SK-MEL-5 (cell line): ENCODE measurements at regions not wholly inside any gene's neighbourhood (a gene's known extent, or its start where the extent isn't known, plus 50 kb on each side); places are given as distances from the start of the nearest gene placed in this dataset.
"Not testable (repeated sequence)": the region's sequence is repeated elsewhere in the genome, so short reads cannot be mapped to it uniquely, and the experiment has no call there.

Experiments
- DNase-seq: peaks from one replicate; pipeline ENCODE4 v3.0.0-alpha.2; 2016; ENCODE audit warnings: low read depth, low spot score
- in situ Hi-C: cut with HindIII; loops from 2 replicates; pipeline ENCODE4 v1.10.0; 2016; ENCODE audit warnings: low sequenced_read_pairs, high pct_unique_total_duplicates, low pct_unique_long_range_greater_than_20kb

DNA sequence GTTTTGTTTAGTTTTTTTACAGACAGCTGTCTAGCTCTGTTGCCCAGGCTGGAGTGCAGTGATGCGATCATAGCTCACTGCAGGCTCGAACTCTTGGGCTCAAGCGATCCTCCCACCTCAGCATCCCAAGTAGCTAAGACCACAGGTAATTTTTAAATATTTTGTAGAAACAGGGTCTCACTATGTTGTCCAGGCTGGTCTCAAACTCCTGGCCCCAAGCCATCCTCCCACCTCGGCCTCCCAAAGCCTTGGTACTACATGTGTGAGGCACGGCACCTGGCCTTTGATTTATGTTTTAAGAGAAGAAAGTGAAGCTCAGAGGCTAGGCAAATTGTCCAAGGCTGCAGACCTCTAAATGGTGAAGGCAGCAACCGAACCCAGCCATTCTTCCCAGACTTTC, 98.6 kb upstream of the SVIL start:
- in situ Hi-C loops, result no loop called here
- no peak for DNase-seq

DNA sequence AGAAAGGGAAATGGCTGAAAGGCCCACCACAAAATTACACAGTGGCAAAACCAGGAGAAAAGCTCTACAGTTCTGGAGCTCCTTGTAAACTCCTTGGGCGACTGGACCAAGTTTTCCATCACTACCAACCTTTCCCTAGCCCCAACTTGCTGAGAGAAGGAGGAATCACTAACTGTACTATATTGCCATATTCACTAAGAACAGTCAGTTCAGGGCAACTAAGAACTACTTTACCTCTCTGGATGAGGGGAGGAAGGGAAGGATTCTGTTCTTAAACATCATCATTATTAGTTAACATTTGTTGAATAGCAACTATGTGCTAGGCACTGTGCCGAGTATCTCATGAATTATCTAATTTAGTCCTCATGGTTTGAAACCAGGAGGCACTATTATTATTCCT, 98.1 kb upstream of the SVIL start:
- in situ Hi-C loops, result no loop called here
- no peak for DNase-seq

DNA sequence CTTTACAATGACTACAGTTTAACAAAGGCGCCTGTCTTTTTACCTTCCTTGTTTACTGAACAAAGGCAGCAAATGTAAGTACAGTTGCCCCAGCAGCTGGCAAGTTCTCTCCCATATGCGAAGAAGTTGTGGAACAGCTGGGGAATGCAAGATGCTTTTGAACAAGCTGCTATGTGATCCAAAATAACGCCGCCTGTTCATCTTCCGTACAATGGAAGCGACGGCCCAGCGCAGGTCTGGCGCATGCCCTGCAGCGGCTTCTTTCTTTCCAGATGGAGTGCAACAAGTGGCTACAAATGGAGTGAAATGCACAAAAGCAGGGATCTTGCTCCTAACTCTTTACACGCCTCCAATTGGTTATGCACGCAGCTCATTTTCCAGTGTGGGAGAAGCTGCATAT, 97.0 kb upstream of the SVIL start:
- no peak for DNase-seq
- in situ Hi-C loops, result no loop called here

DNA sequence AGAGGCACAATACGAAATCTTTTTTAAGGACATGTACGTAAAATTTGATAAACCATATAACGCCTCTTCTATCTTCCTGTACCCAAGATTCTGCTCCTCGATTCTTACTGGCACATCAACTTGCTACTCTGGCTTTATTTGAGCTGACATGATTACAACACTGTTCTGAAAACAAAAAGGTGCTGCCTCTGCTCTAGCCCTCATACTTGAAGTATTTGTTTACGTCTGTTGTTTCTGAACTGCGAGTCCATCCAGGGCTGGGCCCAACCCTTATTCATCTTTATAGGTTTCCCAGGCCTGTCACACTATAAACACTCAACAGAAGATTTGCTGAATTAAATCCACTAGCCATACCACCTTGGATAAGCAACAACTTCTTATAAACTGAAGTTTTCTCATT, 96.2 kb upstream of the SVIL start:
- no peak for DNase-seq
- in situ Hi-C loops, result no loop called here

DNA sequence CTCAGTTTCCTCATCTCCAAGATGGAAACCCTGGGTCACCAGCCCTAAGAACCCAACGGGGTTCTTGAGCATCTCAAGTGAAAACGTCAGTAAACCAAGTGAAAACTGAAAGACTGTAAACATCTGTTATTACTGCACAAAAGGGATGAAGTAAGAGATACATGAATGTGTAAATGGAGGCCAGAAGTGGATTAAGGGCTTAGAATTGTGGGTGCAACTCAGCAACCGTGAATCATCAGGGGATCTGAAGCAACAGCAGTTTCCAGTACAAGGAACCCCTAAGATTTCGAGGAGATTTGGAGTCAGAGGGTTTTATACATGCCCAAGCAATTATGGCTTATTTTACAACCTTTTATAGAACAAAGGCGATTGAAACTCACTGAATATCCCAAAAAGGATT, 95.7 kb upstream of the SVIL start:
- in situ Hi-C loops, result no loop called here

DNA sequence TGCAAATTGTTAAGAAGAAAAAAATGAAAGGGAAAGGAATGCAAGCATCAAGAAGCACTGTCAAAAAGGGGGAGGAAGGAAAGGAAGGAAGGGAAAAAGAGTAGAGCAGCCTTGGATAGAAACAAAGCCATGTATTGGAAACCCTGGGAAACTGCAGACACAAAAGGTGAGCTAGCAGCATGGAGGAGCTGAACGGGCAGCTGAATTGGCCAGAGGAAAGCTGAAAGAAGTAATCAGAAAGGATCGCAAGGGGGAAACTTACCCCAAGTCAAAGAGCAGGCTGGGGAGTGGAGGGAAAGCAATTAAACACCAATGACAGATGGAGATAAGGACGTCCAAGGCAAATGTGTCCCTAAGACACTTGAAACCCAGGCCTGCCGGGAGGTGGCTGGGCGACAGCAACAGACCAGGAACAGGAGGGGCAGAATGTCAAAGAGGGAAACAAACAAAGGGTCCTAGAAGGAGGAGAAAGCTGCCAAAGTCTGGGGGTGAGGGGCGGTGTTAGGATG, 93.8 kb upstream of the SVIL start:
- no peak for DNase-seq
- in situ Hi-C loops, result no loop called here

More for the DNA sequence above, 95.7 kb upstream of the SVIL start:
- DNase-seq, result no peak

DNA sequence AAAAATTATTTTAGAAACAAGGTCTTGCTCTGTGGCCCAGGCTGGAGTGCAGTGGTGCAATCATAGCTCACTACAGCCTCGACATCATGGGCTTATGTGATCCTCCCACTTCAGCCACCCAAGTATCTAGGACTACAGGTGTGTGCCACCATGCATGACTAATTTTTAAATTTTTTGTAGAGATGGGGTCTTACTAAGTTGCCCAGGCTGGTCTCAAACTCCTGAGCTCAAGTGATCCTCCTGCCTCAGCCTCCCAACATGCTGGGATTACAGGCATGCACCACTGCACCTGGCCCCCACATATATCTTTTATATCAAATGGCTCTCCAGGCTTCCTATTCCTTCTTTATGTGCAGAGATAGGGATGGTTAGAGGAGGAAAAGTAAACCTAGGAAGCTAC, 91.2 kb upstream of the SVIL start:
- DNase-seq, in situ Hi-C loops: not testable (repeated sequence)

DNA sequence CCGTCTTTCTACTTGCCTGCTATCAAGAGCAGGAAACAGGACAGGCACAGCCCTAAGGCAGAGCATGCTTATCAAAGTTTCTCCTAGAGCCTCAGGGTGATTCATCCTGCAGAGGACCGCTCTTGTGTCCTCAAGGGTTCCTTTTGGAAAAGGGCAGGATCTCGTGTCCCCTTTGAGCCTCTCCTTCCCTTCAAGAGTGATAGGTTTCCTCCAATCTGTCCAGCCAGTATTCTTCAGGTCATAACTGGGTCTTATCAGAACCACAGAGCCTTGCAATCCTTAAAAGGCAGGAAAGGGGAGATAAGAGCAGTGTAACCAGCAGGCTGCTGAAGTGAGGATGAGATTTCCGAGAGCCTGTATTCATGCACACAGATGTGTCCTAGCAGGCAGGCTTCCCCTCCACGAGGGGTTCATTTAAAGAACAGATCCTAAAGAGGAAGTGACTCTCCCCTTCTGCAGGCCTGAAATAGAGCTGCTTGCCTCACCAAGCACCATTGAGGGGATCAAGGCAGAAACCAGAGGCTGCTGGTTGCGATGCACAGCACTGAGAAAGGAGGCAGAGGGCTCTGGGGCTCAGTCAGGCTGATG, 90.5 kb upstream of the SVIL start:
- in situ Hi-C loops, result no loop called here
- no peak for DNase-seq

DNA sequence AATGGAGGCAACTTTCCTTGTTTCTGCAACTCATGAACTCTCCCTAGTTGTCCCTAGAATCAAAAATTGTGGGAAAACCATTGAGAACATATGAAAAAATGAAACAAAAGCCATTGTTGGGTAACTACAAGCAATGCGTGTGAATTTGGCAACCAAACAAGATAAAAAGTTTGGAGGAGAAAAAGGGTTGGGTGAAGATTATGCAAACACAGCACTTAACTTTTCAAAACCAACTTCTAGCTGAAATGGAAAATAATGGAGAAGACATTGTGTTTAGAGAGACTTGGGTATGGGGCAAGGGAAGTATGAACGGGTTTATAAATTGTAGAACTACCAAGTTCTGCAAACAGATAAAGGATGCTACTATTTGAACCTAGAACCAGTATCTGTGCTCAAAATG, 89.0 kb upstream of the SVIL start:
- in situ Hi-C loops, result no loop called here
- DNase-seq, result no peak

DNA sequence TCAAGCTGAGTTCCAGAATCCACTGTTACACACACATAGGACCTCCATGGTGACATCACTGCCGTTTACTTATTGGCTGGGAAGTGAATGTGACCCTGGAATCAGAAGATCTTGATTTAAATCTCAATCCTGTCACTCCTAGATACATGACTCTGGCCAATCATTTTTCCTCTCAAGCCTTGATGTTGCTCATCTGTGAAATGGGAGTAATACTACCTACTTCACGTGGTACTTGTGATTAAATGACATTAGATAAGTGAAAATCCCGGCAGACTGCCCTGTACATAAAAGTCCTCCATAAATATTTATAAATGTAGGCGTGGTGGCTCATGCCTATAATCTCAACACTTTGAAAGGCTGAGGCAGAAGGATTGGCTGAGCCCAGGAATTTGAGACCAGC, 88.0 kb upstream of the SVIL start:
- DNase-seq, result no peak
- in situ Hi-C loops, result no loop called here

DNA sequence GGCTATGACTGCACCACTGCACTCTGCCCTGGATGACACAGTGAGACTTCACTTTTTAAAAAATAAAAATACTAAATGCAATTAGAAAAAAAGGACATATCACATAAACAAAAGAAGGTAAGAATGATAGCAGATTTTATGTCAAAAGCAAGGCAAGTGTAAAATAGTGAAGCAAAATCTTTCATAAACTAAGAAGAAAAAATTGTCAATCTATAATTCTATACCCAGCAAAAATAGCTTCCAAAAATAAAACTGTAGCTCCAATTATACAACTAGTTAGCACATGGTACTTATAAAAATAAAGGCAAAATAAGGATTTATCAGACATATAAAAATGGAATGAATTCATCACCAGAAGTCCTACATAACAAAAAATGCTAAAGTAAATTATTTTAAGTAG, 85.4 kb upstream of the SVIL start:
- DNase-seq, result no peak
- in situ Hi-C loops, result no loop called here

DNA sequence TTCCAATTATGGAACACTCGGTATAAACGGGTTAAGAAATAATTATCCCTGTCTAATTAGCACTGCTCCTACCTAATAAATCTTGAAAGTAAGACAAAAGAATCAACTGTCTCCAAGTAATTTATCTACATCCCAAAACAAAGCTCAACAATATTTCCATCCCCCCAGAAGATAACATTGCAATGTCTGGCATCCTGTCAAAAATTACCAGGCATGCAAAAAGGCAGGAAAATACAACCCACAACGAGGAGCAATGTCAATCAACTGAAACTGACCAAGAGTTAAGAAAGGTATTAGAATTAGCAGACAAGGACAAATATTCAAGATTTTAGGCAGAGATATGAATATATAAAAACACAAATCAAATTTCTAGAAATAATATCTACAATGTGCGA, 84.5 kb upstream of the SVIL start:
- no peak for DNase-seq
- in situ Hi-C loops, result no loop called here

DNA sequence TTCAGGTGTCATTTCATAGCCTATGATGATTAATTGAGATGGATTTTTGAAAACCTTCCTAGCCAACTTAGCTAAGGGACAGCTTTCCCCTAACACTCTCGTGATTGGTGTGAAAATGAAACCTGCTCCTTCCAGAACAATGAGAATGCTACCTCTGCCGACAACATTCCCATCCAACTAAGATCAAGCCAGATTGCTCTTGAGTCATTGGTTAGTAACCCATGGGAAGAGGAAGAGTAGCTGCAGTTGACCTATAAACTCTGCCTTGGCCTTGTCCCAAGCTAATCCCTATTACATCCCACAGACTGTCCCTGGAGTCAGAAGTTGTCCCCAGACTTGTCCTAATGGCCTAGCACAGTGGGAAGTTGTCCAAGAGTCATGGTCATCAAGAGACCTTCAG, 80.5 kb upstream of the SVIL start:
- in situ Hi-C loops, result no loop called here
- no peak for DNase-seq

DNA sequence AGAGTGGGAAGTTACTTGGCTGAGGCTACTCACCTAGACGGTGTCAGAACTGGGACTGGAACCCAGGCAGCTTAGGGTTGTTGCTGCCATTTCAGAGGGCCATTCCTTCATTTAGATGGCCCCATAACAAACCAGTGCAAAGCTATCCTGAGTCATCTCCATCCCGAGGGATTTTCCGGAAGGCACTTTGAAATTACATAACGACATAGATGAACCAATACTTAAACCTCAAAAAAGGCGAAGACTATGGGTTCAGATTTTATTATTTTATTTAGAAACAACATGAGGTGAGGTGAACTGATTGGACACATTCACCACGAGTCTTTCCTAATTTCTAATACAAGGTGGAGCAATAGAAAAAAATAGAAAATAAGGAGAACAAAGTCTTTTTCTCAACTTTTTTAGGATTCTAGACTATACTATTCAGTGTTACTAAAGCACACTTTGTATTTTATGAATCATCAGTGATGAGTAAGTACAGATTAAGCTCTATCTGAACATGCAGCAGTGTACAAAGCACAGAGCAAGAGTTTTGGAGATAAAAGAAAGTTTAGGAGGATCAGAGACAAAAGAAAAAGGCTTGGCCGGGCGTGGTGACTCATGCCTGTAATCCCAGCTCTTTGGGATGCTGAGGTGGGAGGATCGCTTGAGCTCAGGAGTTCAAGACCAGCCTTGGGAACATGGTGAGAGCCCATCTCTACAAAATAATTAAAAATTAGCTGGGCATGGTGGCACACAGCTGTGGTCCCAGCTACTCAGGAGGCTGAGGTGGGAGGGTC, 79.5 kb upstream of the SVIL start:
- no peak for DNase-seq
- in situ Hi-C loops, result no loop called here

DNA sequence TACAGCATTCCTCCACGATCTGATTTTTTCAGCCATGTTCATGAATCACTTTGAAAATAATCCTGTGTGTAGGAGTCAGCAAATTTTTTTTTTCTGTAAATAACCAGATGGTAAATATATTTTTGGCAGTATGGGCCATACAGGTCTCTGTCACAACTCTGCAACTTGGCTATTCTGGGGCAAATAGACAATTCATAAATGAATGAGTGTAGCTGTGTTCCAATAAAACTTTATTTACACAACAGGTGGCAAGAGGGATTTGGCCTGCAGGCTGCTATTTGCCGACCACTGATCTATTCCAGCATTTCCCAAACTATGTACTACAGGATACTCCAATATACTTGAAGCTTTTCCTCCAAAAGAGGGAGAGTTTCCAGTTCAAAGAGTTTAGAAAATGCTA, 78.7 kb upstream of the SVIL start:
- DNase-seq, result no peak
- in situ Hi-C loops, result no loop called here

DNA sequence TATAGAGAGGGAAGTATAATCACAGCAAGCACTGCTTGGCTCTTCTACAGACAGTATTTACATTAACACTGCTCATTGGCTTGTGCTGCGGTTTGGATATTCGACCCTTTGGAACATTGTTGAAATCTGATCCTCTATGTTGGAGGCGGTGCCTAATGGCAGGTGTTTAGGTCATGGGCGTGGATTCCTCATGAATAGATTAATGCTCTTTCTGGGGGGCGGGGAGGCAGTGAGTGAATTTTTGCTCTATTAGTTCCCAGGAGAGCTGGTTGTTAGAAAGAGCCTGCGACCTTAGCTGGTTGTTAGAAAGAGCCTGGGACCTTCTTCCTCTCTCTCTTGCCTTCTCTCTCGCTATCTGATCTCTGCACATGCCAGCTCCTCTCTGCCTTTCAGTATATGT, 77.3 kb upstream of the SVIL start:
- DNase-seq, result no peak
- in situ Hi-C loops, result no loop called here

DNA sequence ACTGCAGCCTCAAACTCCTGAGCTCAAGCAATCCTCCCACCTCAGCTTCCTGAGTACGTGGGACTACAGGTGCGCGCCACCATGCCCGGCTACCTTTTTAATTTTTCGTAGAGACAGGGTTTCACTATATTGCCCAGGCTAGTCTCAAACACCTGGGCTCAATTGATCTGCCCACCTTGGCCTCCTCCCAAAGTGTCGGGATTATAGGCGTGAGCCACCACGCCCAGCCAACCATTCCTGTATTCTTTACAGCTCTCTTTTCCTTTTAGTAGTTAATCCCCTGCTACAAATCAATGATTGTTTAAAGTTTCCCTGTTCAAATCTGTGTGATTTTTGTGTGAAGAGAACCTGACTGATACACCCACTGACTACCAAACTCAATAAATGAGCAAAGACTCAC, 75.4 kb upstream of the SVIL start:
- no peak for DNase-seq
- in situ Hi-C loops, result no loop called here

DNA sequence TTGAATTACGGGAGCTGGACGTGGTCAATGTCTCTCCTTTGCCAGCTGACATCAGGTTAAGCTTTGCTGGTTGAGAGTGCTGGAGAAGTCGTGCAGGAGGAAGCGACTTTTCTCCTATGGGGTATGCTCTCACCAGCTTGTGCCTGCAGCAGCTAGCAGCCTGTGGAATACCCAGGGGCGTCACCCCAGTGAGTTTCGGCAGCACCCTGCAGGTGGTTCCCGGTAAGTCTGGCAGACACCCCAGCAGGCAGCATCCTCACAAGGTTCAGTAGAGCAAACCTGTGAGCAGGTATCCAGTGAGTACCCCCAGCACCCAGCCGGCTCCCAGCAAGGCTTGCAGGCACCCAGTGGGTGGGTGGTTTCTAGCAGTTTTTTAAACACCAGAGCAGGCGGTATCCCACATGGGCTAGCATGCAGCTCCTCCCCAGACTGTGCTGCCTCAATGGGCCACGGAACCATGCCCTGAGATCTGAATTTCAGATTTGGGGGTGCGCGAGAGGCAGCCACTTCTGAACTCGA, 74.8 kb upstream of the SVIL start:
- in situ Hi-C loops, result no loop called here
- no peak for DNase-seq

DNA sequence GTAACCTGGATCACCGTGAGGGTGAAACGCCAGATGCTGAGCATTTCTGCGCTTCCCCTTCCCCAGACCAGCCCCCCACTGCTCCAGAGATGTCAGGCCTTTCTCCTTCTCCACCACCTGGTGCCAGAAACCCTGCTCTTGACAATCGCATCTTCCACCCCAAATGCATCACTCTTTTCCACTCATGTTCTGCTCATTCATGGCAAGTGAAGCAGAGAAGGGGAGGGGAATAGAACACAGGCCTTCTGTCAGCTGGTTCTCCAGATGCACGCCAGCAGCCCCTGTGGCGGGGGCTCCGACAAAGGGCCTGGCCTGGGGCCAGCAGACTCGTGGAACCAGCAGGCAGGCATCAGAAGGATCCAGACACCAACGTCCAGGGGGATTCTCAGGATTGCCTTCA, 68.5 kb upstream of the SVIL start:
- in situ Hi-C loops, result no loop called here
- DNase-seq, result no peak
